Suprapubic skin (tissue), 3 donors: ENCODE measurements at regions not wholly inside any gene's neighbourhood (a gene's known extent, or its start where the extent isn't known, plus 50 kb on each side); places are given as distances from the start of the nearest gene placed in this dataset.

Experiments used
- EP300 ChIP-seq: sonication (generic); formaldehyde crosslinking; IDR thresholded peaks from one replicate; pipeline ENCODE4 v1.6.1; 2017; ENCODE audit warnings: antibody characterized with exemption
- POLR2A ChIP-seq, 2 donors: fragments of 450-650 bp; IDR thresholded peaks; one replicate each; pipeline ENCODE4 v1.6.1; 2017; ENCODE audit warnings: antibody characterized with exemption in 2 of 2, mild to moderate bottlenecking in 2 of 2, moderate library complexity in 2 of 2
- TF ChIP-seq, protein P1 (sequence below), 2 donors: fragments of 200-600 bp in 1 of 2; fragments of 450-650 bp in 1 of 2; sonication (generic) in 1 of 2; IDR thresholded peaks; one replicate each; pipeline ENCODE4 v1.5.1; 2016 to 2019; ENCODE audit warnings: antibody characterized with exemption in 2 of 2, mild to moderate bottlenecking in 1 of 2, moderate library complexity in 1 of 2

DNA sequence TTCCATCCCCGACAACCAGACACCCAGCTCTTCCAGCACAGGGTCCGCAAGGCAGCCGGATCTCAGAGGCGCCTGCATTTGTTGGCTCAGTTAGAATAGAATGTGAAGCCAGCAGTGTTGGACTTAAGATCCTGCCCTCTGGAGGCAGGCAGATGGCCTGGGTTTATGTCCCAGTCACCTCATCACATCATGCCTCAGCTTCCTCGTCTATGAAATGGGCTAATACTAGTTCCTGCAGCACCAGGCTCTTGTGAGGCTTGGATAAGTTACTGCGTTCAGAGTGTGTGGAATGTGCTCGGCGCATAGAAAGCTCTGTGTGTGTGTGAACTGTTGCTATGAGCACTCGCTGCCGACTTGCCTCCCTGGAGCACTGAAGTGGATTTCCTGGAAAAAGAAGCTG, 202.5 kb upstream of the GPR26 start:
- TF ChIP-seq, protein P1, sequence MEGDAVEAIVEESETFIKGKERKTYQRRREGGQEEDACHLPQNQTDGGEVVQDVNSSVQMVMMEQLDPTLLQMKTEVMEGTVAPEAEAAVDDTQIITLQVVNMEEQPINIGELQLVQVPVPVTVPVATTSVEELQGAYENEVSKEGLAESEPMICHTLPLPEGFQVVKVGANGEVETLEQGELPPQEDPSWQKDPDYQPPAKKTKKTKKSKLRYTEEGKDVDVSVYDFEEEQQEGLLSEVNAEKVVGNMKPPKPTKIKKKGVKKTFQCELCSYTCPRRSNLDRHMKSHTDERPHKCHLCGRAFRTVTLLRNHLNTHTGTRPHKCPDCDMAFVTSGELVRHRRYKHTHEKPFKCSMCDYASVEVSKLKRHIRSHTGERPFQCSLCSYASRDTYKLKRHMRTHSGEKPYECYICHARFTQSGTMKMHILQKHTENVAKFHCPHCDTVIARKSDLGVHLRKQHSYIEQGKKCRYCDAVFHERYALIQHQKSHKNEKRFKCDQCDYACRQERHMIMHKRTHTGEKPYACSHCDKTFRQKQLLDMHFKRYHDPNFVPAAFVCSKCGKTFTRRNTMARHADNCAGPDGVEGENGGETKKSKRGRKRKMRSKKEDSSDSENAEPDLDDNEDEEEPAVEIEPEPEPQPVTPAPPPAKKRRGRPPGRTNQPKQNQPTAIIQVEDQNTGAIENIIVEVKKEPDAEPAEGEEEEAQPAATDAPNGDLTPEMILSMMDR (IDR thresholded peaks at IDR 0.05) = no peak
- TF ChIP-seq POLR2A (IDR thresholded peaks at IDR 0.05) (no peak), EP300 (no peak)
